ENCODE measurements at regions not wholly inside any gene's neighbourhood (a gene's known extent, or its start where the extent isn't known, plus 50 kb on each side); places are given as distances from the start of the nearest gene placed in this dataset.
A peak's percentile ranks its signal among the peaks of the same experiment; 100 is the strongest.

- TF ChIP-seq MAX (IDR thresholded peaks at IDR 0.05) (no peak), USF1 (IDR thresholded peaks at IDR 0.05) (no peak), NFIC (IDR thresholded peaks at IDR 0.05) (0 out of 2 replicates have a peak, but pooled peaks have one; percentile 18)
Measured at GRCh38 chr10:22791665-22792064, 77.3 kb upstream of the PIP4K2A start.

DNA sequence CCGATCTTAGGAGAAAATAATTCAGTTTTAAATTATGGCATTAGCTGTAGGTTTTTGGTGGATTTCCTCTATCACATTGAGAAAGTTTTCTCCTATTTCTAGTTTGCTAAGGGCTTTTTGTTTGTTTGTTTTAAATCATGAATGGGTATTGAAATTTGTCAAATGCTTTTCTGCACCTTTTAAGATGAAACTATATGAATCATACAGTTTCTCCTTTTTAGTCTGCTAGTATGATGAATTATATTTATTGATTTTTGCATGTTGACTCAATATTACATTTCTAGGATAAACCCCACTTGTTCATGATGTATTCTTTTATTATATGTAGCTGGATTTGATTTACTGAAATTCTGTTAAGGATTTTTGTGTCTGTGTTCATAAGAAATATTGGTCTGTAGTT is 70.3 kb upstream of the PIP4K2A start:
- TF ChIP-seq EGR1 (IDR thresholded peaks at IDR 0.05) (no peak), EP300 (IDR thresholded peaks at IDR 0.05; ENCODE audit: borderline replicate concordance) (no peak), USF1 (IDR thresholded peaks at IDR 0.05) (no peak), TAF1 (IDR thresholded peaks at IDR 0.05; ENCODE audit: low read depth) (no peak), TEAD4 (IDR thresholded peaks at IDR 0.05) (no peak), FOXM1 (IDR thresholded peaks at IDR 0.05; ENCODE audit: borderline replicate concordance, low read depth) (no peak), CREB1 (IDR thresholded peaks at IDR 0.05; ENCODE audit: low read depth) (no peak), REST (IDR thresholded peaks at IDR 0.05; ENCODE audit: low read depth) (no peak), TCF12 (IDR thresholded peaks at IDR 0.05; ENCODE audit: low read depth) (no peak), CEBPB (IDR thresholded peaks at IDR 0.05) (no peak)

- TF ChIP-seq TEAD4 (IDR thresholded peaks at IDR 0.05) (no peak), EP300 (IDR thresholded peaks at IDR 0.05; ENCODE audit: borderline replicate concordance) (no peak), RAD21 (IDR thresholded peaks at IDR 0.05; ENCODE audit: low read depth) (no peak), FOXM1 (IDR thresholded peaks at IDR 0.05; ENCODE audit: borderline replicate concordance, low read depth) (no peak)
Measured at GRCh38 chr10:22783807-22784206, 69.4 kb upstream of the PIP4K2A start.

DNA sequence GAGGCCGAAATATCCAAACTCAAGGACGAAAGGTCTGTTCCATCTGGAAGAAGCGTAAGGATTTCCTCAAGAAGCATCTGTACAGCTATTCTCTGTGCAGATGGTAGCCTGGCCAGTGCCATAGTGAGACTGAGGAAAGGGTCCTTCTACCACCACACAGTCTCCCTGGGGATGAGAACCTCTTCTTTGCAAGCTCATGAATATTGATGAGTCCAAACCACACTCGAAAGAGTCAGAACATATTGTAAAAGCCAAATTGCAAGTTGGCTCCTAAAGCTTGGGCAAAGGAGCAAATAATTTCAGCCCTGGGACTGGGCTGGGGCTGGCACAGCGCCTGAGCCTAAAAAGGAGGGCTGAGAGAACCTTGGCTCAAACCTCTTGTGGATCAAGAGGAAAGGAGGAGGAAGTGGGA is 66.1 kb upstream of the PIP4K2A start:
- no peak for TF ChIP-seq TCF12 (IDR thresholded peaks at IDR 0.05; ENCODE audit: low read depth)
- TF ChIP-seq TAF1 (IDR thresholded peaks at IDR 0.05; ENCODE audit: low read depth): no peak

DNA sequence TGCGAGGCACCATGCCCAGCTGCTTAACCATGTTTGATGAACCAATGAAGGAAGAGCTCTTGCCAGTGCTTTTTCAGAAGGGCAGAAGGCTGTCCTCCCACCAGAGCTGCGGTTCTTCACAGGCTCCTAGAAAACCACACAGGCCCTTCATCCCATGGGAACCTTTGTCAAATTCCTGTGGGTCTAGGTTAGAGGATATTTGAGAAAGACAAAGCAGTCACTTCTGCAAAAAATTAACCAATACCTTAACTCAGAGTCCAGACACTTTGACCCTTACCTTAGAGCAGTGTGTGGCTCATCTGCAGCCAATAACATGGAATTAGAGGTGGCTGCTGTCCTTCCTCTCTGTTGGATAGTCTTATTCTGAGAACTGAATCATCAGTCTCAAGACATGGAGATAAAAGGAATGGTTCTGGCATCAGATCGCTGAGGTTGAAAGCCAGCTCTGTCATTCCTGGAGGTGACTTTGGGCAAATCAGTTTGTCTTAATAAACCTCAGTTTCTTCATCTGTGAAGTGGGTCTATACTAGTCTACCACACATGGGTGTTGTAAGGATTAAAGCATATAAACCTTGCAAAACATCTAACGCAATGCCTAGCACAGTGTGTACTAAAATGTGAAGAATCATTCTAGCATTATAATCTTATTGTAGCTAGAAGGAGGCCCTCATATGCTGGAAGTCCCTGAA is 65.1 kb upstream of the PIP4K2A start:
- TF ChIP-seq NFIC (IDR thresholded peaks at IDR 0.05) (no peak), ZBTB7A (IDR thresholded peaks at IDR 0.05; ENCODE audit: low read depth) (no peak), TAF1 (IDR thresholded peaks at IDR 0.05; ENCODE audit: low read depth) (no peak)

GRCh38 chr10:22774102-22774501 is 59.7 kb upstream of the PIP4K2A start:
- no peak for TF ChIP-seq TEAD4 (IDR thresholded peaks at IDR 0.05)
- no peak for TF ChIP-seq USF1 (IDR thresholded peaks at IDR 0.05)
- TF ChIP-seq RAD21 (IDR thresholded peaks at IDR 0.05; ENCODE audit: low read depth): no peak
- TF ChIP-seq FOXM1 (IDR thresholded peaks at IDR 0.05; ENCODE audit: borderline replicate concordance, low read depth): no peak
- no peak for TF ChIP-seq REST (IDR thresholded peaks at IDR 0.05; ENCODE audit: low read depth)
- no peak for TF ChIP-seq EGR1 (IDR thresholded peaks at IDR 0.05)
- TF ChIP-seq YY1 (IDR thresholded peaks at IDR 0.05; ENCODE audit: low read depth): no peak
- no peak for TF ChIP-seq ZBTB7A (IDR thresholded peaks at IDR 0.05; ENCODE audit: low read depth)
- no peak for TF ChIP-seq MAX (IDR thresholded peaks at IDR 0.05)
- TF ChIP-seq TAF1 (IDR thresholded peaks at IDR 0.05; ENCODE audit: low read depth): no peak

DNA sequence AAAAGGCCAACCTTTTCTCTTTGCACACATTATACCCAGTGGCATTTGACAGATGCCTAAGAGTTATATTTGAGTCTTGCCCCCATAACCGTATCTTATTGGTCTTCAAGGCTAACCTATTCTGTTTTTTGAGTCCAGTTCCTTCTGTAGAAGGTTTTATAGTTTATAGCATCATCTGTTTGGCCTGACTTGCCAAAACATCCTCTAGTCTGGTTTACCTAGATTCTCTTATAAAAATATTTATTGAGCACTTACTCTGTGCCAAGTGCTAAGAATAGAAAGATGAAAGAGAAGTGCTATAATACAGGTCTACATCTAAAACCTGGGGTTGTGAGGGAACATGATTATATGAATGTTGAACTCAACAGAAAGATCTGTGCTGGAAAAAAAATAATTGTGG is 55.9 kb upstream of the PIP4K2A start:
- TF ChIP-seq REST (IDR thresholded peaks at IDR 0.05; ENCODE audit: low read depth): no peak
- no peak for TF ChIP-seq YY1 (IDR thresholded peaks at IDR 0.05; ENCODE audit: low read depth)
- TF ChIP-seq CREB1 (IDR thresholded peaks at IDR 0.05; ENCODE audit: low read depth): no peak
- no peak for TF ChIP-seq RAD21 (IDR thresholded peaks at IDR 0.05; ENCODE audit: low read depth)
- no peak for TF ChIP-seq EP300 (IDR thresholded peaks at IDR 0.05; ENCODE audit: borderline replicate concordance)
- no peak for TF ChIP-seq TEAD4 (IDR thresholded peaks at IDR 0.05)
- no peak for TF ChIP-seq TAF1 (IDR thresholded peaks at IDR 0.05; ENCODE audit: low read depth)
- no peak for TF ChIP-seq ZBTB7A (IDR thresholded peaks at IDR 0.05; ENCODE audit: low read depth)
- TF ChIP-seq EGR1 (IDR thresholded peaks at IDR 0.05): no peak
- TF ChIP-seq TCF12 (IDR thresholded peaks at IDR 0.05; ENCODE audit: low read depth): no peak
- TF ChIP-seq FOXM1 (IDR thresholded peaks at IDR 0.05; ENCODE audit: borderline replicate concordance, low read depth): no peak
